ENCODE measurements at regions not wholly inside any gene's neighbourhood (a gene's known extent, or its start where the extent isn't known, plus 50 kb on each side); places are given as distances from the start of the nearest gene placed in this dataset.

DNA sequence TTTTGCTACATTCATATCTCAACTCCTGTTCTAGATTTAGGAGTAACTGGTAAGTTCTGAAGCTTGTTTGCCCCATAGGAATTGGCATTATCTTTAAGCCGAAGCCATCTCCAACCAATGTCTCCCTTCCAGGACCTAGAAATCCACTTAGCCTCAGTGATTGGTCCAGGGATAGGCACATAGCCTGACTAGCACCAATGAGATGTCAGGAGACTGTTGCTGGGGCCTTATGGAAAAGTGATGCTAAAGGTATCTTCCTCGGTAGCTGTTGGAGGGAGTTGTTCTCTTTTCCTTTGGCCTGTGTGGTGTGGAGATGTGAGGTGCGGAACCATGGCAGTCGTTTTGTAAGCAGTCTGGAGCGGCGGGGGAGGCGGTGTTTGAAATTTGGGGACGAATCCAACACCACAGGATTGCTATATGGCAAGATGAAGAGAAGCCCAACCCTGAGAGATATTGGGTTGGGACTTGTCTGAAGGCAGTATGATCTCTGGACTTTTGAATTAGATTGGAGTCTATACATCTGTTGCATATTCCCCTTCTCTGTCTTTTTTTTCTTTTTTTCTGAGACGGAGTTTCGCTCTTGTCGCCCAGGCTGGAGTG lies 109.8 kb upstream of the ATP6AP2 start:
- H3K36me3 Mint-ChIP-seq: no peaks in the 10 kb centered on the region
- H3K9me3 Mint-ChIP-seq: no peaks in the 10 kb centered on the region
- no peak overlapping the region for H3K27ac Mint-ChIP-seq
- no peak for DNase-seq (ENCODE audit: extremely low spot score, unreplicated experiment)
- TF ChIP-seq, protein P1, sequence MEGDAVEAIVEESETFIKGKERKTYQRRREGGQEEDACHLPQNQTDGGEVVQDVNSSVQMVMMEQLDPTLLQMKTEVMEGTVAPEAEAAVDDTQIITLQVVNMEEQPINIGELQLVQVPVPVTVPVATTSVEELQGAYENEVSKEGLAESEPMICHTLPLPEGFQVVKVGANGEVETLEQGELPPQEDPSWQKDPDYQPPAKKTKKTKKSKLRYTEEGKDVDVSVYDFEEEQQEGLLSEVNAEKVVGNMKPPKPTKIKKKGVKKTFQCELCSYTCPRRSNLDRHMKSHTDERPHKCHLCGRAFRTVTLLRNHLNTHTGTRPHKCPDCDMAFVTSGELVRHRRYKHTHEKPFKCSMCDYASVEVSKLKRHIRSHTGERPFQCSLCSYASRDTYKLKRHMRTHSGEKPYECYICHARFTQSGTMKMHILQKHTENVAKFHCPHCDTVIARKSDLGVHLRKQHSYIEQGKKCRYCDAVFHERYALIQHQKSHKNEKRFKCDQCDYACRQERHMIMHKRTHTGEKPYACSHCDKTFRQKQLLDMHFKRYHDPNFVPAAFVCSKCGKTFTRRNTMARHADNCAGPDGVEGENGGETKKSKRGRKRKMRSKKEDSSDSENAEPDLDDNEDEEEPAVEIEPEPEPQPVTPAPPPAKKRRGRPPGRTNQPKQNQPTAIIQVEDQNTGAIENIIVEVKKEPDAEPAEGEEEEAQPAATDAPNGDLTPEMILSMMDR (conservative IDR thresholded peaks at IDR 0.05): no peak
- peaks cover 29% of the 10 kb centered on the region for H3K4me1 Mint-ChIP-seq (ENCODE audit: unreplicated experiment)
- no peaks in the 10 kb centered on the region for H3K27me3 Mint-ChIP-seq
- no peak overlapping the region for H3K4me3 Mint-ChIP-seq

DNA sequence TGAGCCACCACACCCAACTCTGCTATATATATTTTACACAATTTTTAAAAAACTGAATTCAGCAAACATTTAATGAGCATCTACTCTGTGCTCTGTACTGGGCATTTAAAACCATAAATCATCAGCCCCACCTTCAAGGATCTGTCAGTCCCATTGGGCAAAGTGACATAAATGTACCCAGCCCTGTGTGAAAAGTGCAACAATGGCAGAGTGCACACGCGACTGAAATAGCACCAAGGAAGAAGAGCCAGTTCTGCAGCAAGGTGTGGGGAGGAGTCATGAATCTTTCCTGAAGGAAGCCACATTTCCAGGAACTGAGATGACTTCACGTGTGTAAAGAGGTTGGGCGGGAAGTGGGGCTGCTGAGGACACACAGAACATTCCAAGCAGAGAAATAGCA lies 111.5 kb upstream of the ATP6AP2 start:
- Mint-ChIP-seq H3K9me3 (no peaks in the 10 kb centered on the region), H3K27me3 (no peaks in the 10 kb centered on the region), H3K36me3 (no peaks in the 10 kb centered on the region), H3K4me3 (no peak overlapping the region), H3K27ac (no peak overlapping the region), H3K4me1 (ENCODE audit: unreplicated experiment) (peaks cover 22% of the 10 kb centered on the region)
- TF ChIP-seq, protein P1 (conservative IDR thresholded peaks at IDR 0.05): no peak
- DNase-seq (ENCODE audit: extremely low spot score, unreplicated experiment): no peak

DNA sequence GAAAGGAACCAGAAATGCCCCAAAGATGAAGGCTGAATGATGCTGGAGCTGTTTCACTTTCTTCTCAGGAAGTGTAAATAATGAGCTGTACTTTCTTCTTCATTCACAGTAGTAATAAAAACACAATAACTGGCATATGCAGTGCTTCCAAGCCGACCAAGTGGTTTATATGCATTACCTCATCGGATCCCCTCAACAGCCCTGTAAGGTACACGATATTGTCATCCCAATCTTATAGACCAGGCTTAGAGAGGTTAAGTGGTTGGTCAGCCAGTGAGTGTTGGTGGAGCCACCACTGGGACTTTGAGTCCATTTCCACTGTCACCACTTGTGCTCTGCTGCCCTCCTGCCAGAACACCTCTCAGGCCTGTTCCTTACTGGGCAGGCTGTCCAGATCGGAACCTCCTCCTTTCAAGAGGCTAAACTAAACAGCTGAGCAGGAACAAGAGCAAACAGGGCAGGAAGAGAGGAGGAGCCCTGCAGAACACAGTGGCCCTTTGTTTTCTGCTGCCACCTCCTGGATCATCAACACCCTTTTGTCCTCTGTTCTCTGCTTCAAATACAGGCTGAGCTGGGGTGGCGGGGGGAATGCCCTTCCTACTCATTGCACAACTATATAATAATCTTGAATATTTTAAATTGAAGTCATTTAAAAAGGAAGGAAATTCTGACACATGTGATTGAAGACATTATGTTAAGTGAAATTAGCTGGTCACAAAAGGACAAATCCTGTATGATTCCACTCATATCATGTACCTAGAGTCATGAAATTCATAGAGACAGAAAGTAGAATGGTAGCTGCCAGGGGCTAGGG lies 112.5 kb upstream of the ATP6AP2 start:
- TF ChIP-seq, protein P1 (conservative IDR thresholded peaks at IDR 0.05): peak; percentile 31
- no peaks in the 10 kb centered on the region for H3K27me3 Mint-ChIP-seq
- H3K4me1 Mint-ChIP-seq (ENCODE audit: unreplicated experiment): peaks cover 19% of the 10 kb centered on the region
- H3K4me3 Mint-ChIP-seq: no peak overlapping the region
- peak overlapping the region; percentile 48 for H3K27ac Mint-ChIP-seq
- no peaks in the 10 kb centered on the region for H3K9me3 Mint-ChIP-seq
- DNase-seq (ENCODE audit: extremely low spot score, unreplicated experiment): no peak
- no peaks in the 10 kb centered on the region for H3K36me3 Mint-ChIP-seq

DNA sequence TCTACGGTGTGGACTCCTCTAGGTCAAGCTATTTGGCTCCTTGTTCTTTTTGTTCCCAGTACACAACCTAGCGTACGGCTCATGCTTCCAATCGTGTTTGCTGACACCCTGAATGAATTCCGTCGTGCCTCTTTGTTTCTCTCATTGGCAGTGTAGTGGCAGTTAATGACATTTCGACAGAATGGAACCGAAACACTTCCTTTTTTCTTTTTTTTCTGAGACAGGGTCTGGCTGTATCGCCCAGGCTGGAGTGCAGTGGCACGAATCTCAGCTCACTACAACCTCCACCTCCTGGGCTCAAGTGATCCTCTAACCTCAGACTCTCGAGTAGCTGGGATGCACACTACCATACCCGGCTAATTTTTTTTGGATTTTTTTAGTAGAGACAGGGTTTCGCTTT lies 113.3 kb upstream of the ATP6AP2 start:
- H3K4me3 Mint-ChIP-seq: no peak overlapping the region
- H3K4me1 Mint-ChIP-seq (ENCODE audit: unreplicated experiment): peaks cover 16% of the 10 kb centered on the region
- H3K36me3 Mint-ChIP-seq: no peaks in the 10 kb centered on the region
- H3K9me3 Mint-ChIP-seq: no peaks in the 10 kb centered on the region
- no peaks in the 10 kb centered on the region for H3K27me3 Mint-ChIP-seq
- no peak for DNase-seq (ENCODE audit: extremely low spot score, unreplicated experiment)
- H3K27ac Mint-ChIP-seq: no peak overlapping the region
- TF ChIP-seq, protein P1 (conservative IDR thresholded peaks at IDR 0.05): no peak

DNA sequence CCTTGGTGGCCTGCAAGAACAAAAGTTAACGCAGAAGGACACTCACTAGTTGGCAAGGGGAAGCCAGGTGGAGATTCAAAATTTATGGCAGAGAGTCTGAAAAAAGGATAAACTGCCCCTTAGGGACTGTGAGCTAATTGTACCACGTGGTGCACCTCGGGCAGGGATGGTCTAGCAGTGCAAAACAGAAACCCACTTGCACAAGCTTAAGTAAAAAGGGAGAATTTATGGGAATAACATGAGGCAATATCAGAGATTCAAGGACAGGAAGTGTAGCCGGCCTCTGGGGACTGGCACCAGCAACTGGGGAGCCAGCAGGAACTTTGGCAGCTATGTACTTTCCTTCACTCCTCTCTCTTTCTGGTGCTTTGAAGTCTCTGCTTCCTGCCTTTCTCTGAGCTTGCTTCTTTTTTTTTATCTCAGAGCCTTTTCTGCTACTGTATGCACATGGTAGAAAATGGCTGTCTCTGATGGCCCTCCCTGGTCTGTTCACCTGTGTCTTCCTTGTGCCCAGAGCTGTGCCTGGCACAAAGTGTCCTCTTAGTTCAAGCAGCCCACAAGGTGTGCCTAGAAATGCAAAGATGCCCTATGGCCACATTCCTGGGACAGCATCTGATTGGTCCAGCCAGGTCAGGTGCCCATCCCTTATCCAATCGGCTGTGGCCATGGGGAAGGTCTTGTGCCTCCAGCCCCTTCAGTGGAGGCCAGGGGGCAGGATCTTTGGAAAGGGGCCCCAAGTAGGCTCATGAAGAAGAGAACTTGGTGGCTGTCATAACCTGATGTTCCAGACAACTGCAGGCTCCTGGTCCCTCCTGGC lies 114.8 kb upstream of the ATP6AP2 start:
- Mint-ChIP-seq H3K9me3 (no peaks in the 10 kb centered on the region), H3K36me3 (no peaks in the 10 kb centered on the region), H3K27ac (no peak overlapping the region), H3K4me1 (ENCODE audit: unreplicated experiment) (peaks cover 7% of the 10 kb centered on the region), H3K27me3 (no peaks in the 10 kb centered on the region), H3K4me3 (no peak overlapping the region)
- TF ChIP-seq, protein P1 (conservative IDR thresholded peaks at IDR 0.05): no peak
- DNase-seq (ENCODE audit: extremely low spot score, unreplicated experiment): no peak
